Ovary (tissue), 3 donors: ENCODE measurements at regions not wholly inside any gene's neighbourhood (a gene's known extent, or its start where the extent isn't known, plus 50 kb on each side); places are given as distances from the start of the nearest gene placed in this dataset.

Source experiments
- CTCF ChIP-seq, 3 donors: fragments of 450-650 bp in 2 of 3; fragments of 200-600 bp in 1 of 3; IDR thresholded peaks; one replicate each; pipeline versions ENCODE4 v1.5.1 to v1.8.0; 2016 to 2022; ENCODE audit warnings: antibody characterized with exemption in 3 of 3, mild to moderate bottlenecking in 1 of 3
- POLR2A ChIP-seq: fragments of 450-650 bp; IDR thresholded peaks from one replicate; pipeline ENCODE4 v1.6.1; 2017; ENCODE audit warnings: antibody characterized with exemption, mild to moderate bottlenecking, moderate library complexity
- donor health status: DM: no; HTN: no; CAD: no.

DNA sequence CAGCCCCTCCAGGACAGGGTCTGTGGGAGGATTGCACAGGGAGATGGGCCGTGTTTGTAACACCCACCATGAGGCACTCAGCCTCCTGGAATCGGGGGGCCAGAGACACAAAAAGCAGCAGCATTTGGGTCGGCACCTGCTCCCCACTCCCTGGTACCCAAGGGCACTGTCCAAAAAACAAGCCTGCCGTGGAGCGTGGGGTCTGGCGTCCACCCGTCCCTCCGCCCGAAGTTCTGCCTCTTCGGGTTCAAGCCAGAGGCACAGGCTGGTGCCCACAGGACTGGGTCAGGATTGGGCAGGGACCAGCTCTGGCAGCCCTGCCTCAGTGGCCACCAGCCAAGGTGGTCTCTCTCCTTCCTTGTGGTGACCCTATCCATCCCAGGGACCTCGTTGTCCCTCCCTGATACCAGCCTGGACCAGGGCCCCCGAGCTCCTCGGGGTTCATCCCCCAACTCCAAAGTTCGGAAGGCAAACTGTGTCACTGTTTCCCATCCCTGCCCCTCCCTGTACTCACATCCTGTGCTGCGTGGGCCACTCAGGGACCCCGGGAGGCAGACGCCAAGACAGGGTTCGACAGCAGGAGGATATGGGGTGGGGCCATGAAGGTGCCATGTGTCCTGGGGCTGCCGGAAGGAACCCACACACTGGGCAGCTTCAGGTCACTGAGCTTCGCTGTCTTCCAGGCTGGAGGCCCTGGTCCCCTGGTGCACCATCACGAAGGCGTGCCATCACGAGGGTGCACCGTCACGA, 126.0 kb upstream of the HDAC4 start:
- TF ChIP-seq CTCF (IDR thresholded peaks at IDR 0.05) (no peak), POLR2A (no peak)
